HL-60 (cell line): ENCODE measurements at regions not wholly inside any gene's neighbourhood (a gene's known extent, or its start where the extent isn't known, plus 50 kb on each side); places are given as distances from the start of the nearest gene placed in this dataset.

ENCODE experiments used
- DNase-seq, 2 experiments: peaks; one replicate each; pipeline ENCODE4 v3.0.0-alpha.2; 2010 to 2020; ENCODE audit warnings: low read depth in 1 of 2, low spot score in 1 of 2
- H3K27ac ChIP-seq: fragments of 250-450 bp; sonication (Bioruptor Pico); replicated peaks from 2 replicates; pipeline ENCODE4 v1.5.1; 2020; ENCODE audit warnings: mild to moderate bottlenecking, moderate library complexity
- H3K27me3 ChIP-seq: fragments of 250-450 bp; sonication (Bioruptor Pico); 2 replicates; pipeline ENCODE4 v1.5.1; 2021; ENCODE audit warnings: mild to moderate bottlenecking, moderate library complexity; ENCODE audit not compliant: insufficient read depth, poor library complexity, severe bottlenecking
- H3K4me3 ChIP-seq: replicated peaks from 2 replicates; pipeline ENCODE4 v1.5.1; 2011; ENCODE audit warnings: mild to moderate bottlenecking, control low read depth, low read length; ENCODE audit not compliant: insufficient read depth
- GABPA ChIP-seq: IDR thresholded peaks from 2 replicates; pipeline ENCODE4 v1.6.1; 2012; ENCODE audit warnings: low read depth
- POLR2AphosphoS5 ChIP-seq: IDR thresholded peaks from 2 replicates; pipeline ENCODE4 v1.6.1; 2012; ENCODE audit warnings: low read depth
- REST ChIP-seq: IDR thresholded peaks from 2 replicates; pipeline ENCODE4 v1.6.1; 2012; ENCODE audit warnings: low read depth; ENCODE audit not compliant: insufficient replicate concordance
- SPI1 ChIP-seq: IDR thresholded peaks from 2 replicates; pipeline ENCODE4 v1.6.1; 2012; ENCODE audit warnings: low read depth, mild to moderate bottlenecking, borderline replicate concordance
- TF ChIP-seq, protein P1 (sequence below): IDR thresholded peaks from one replicate; pipeline ENCODE4 v1.5.1; 2011; ENCODE audit warnings: low read length, control low read depth, inconsistent platforms; ENCODE audit not compliant: insufficient read depth

GRCh38 chr10:35731828-35732227 is 89.7 kb upstream of the FZD8 start:
- DNase-seq, result no peak
- TF ChIP-seq REST (no peak), SPI1 (no peak), POLR2AphosphoS5 (no peak), GABPA (no peak)
- TF ChIP-seq, protein P1, sequence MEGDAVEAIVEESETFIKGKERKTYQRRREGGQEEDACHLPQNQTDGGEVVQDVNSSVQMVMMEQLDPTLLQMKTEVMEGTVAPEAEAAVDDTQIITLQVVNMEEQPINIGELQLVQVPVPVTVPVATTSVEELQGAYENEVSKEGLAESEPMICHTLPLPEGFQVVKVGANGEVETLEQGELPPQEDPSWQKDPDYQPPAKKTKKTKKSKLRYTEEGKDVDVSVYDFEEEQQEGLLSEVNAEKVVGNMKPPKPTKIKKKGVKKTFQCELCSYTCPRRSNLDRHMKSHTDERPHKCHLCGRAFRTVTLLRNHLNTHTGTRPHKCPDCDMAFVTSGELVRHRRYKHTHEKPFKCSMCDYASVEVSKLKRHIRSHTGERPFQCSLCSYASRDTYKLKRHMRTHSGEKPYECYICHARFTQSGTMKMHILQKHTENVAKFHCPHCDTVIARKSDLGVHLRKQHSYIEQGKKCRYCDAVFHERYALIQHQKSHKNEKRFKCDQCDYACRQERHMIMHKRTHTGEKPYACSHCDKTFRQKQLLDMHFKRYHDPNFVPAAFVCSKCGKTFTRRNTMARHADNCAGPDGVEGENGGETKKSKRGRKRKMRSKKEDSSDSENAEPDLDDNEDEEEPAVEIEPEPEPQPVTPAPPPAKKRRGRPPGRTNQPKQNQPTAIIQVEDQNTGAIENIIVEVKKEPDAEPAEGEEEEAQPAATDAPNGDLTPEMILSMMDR, result no peak
- Histone ChIP-seq H3K4me3 (no peak overlapping the region), H3K27ac (no peak overlapping the region), H3K27me3 (no peaks in the 10 kb centered on the region)

DNA sequence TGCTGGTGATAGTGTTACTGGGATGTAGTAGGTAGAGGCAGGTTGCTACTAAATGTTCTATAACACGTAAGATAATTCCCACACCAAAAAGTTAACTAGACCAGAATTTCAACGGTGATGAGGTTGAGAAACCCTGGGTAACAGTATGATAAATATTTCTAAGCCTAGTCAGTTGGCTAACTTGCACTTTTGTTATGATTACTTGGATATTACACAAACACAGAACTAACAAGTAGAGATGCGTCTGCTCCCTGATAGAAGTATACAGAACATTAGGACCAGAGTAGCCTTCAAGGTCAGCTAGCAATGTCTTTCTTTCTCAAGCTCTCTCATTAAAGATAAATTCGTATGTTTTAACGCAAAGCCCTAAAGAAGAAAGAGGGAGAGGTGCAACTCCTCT is 86.2 kb upstream of the FZD8 start:
- Histone ChIP-seq H3K27ac (no peak overlapping the region), H3K27me3 (no peaks in the 10 kb centered on the region), H3K4me3 (no peak overlapping the region)
- no peak for DNase-seq
- TF ChIP-seq, protein P1, result no peak
- no peak for TF ChIP-seq POLR2AphosphoS5
- no peak for TF ChIP-seq GABPA
- TF ChIP-seq REST, result no peak
- no peak for TF ChIP-seq SPI1

GRCh38 chr10:35726846-35727245 is 84.8 kb upstream of the FZD8 start:
- Histone ChIP-seq H3K4me3 (no peak overlapping the region), H3K27me3 (no peaks in the 10 kb centered on the region), H3K27ac (no peak overlapping the region)
- DNase-seq, result no peak
- no peak for TF ChIP-seq REST
- no peak for TF ChIP-seq POLR2AphosphoS5
- no peak for TF ChIP-seq SPI1
- no peak for TF ChIP-seq GABPA
- TF ChIP-seq, protein P1, result no peak
